SK-N-SH (cell line): ENCODE measurements at regions not wholly inside any gene's neighbourhood (a gene's known extent, or its start where the extent isn't known, plus 50 kb on each side); places are given as distances from the start of the nearest gene placed in this dataset.

ENCODE experiments used
- CTCF ChIA-PET: fragments of 300-600, 350-600 bp; formaldehyde crosslinking; extraction: SDS; loops from one replicate; lab custom pipeline; 2021; lab: Yijun Ruan, JAX
- POLR2A ChIA-PET: fragments of 350-600 bp; sonication (Branson Sonifier 250); formaldehyde crosslinking; extraction: SDS; loops from one replicate; lab custom pipeline; 2020; ENCODE audit warnings: antibody characterized with exemption, inconsistent platforms; lab: Yijun Ruan, JAX
- DNase-seq: peaks from one replicate; pipeline ENCODE4 v3.0.0; 2012
- H2AFZ ChIP-seq: fragments of 200-600 bp; sonication (generic); 2 replicates; pipeline ENCODE4 v1.8.1; 2016; ENCODE audit warnings: antibody characterized with exemption, mild to moderate bottlenecking, low read depth
- H3F3A ChIP-seq: fragments of 200-600 bp; sonication (generic); replicated peaks from 2 replicates; pipeline ENCODE3; 2016; ENCODE audit warnings: antibody characterized with exemption, mild to moderate bottlenecking; ENCODE audit not compliant: insufficient read depth
- H3K27ac ChIP-seq, 2 experiments: fragments of 200-500 bp in 1 of 2; fragments of 200-600 bp in 1 of 2; sonication (Bioruptor generic) in 1 of 2; sonication (generic), shearing (Covaris generic) in 1 of 2; 2 replicates each; pipeline versions ENCODE4 v1.5.1 to v1.6.1; 2014 to 2016; ENCODE audit warnings: low read depth in 2 of 2, inconsistent platforms in 1 of 2, low read length in 1 of 2, mild to moderate bottlenecking in 1 of 2, mixed read lengths in 1 of 2
- H3K27me3 ChIP-seq: fragments of 200-600 bp; sonication (generic), shearing (Covaris generic); 2 replicates; pipeline ENCODE4 v1.6.1; 2016; ENCODE audit warnings: mixed run types; ENCODE audit not compliant: insufficient read depth
- H3K36me3 ChIP-seq, 2 experiments: fragments of 200-500 bp in 1 of 2; fragments of 200-600 bp in 1 of 2; sonication (Bioruptor generic) in 1 of 2; sonication (generic) in 1 of 2; replicated peaks in 1 of 2; 2 replicates each; pipeline versions ENCODE3 to v1.5.1; 2014 to 2016; ENCODE audit warnings: low read length in 1 of 2, mild to moderate bottlenecking in 1 of 2; ENCODE audit not compliant: insufficient read depth in 2 of 2, control insufficient read depth in 1 of 2
- H3K4me1 ChIP-seq, 2 experiments: fragments of 200-500 bp in 1 of 2; fragments of 200-600 bp in 1 of 2; sonication (Bioruptor generic) in 1 of 2; sonication (generic), shearing (Covaris generic) in 1 of 2; 2 replicates each; pipeline versions ENCODE4 v1.5.1 to v1.6.1; 2014 to 2016; ENCODE audit warnings: low read depth in 1 of 2, low read length in 1 of 2, mixed run types in 1 of 2; ENCODE audit not compliant: insufficient read depth in 2 of 2, control insufficient read depth in 1 of 2
- H3K4me2 ChIP-seq: fragments of 200-600 bp; sonication (generic), shearing (Covaris generic); 2 replicates; pipeline ENCODE4 v1.6.1; 2017; ENCODE audit warnings: mixed run types
- H3K4me3 ChIP-seq, 2 experiments: fragments of 200-500 bp in 1 of 2; fragments of 200-600 bp in 1 of 2; sonication (Bioruptor generic) in 1 of 2; sonication (generic), shearing (Covaris generic) in 1 of 2; 2 replicates each; pipeline versions ENCODE4 v1.5.1 to v1.8.1; 2014 to 2016; ENCODE audit warnings: low read depth in 2 of 2, inconsistent platforms in 1 of 2, low read length in 1 of 2, mild to moderate bottlenecking in 1 of 2, mixed read lengths in 1 of 2, moderate library complexity in 1 of 2
- H3K79me2 ChIP-seq: fragments of 200-600 bp; sonication (generic); 2 replicates; pipeline ENCODE4 v1.8.1; 2017; ENCODE audit warnings: mild to moderate bottlenecking; ENCODE audit not compliant: insufficient read depth
- H3K9ac ChIP-seq: fragments of 200-600 bp; sonication (generic); 2 replicates; pipeline ENCODE4 v1.6.1; 2017; ENCODE audit warnings: mixed run types
- H3K9me2 ChIP-seq: fragments of 200-600 bp; sonication (generic); 2 replicates; pipeline ENCODE4 v1.6.1; 2017; ENCODE audit warnings: mixed run types
- H3K9me3 ChIP-seq: fragments of 200-600 bp; sonication (generic); 2 replicates; pipeline ENCODE4 v1.6.1; 2017; ENCODE audit warnings: mixed run types, mild to moderate bottlenecking, moderate library complexity
- H4K20me1 ChIP-seq: fragments of 200-600 bp; sonication (generic); 2 replicates; pipeline ENCODE4 v1.6.1; 2017; ENCODE audit warnings: mild to moderate bottlenecking, mixed run types; ENCODE audit not compliant: insufficient read depth
- ELF1 ChIP-seq: IDR thresholded peaks from 2 replicates; pipeline ENCODE4 v1.4.0; 2012
- EZH2phosphoT487 ChIP-seq: fragments of 200-600 bp; sonication (generic); IDR thresholded peaks from 2 replicates; pipeline ENCODE4 v1.6.1; 2017; ENCODE audit warnings: low read depth, mixed run types, mild to moderate bottlenecking, antibody characterized with exemption, moderate library complexity, borderline replicate concordance
- FOSL2 ChIP-seq: IDR thresholded peaks from 2 replicates; pipeline ENCODE4 v1.4.0; 2012; ENCODE audit warnings: low read depth, mild to moderate bottlenecking, moderate library complexity, borderline replicate concordance
- GABPA ChIP-seq: IDR thresholded peaks from 2 replicates; pipeline ENCODE4 v1.4.0; 2012; ENCODE audit warnings: low read depth, mild to moderate bottlenecking
- MEF2A ChIP-seq: IDR thresholded peaks from 2 replicates; pipeline ENCODE4 v1.4.0; 2012; ENCODE audit warnings: low read depth, borderline replicate concordance
- MXI1 ChIP-seq: IDR thresholded peaks from 2 replicates; pipeline ENCODE4 v1.6.1; 2012; ENCODE audit warnings: mild to moderate bottlenecking, low read depth, low read length, improper control_type of control experiment
- NFIC ChIP-seq: IDR thresholded peaks from 2 replicates; pipeline ENCODE4 v1.4.0; 2012; ENCODE audit warnings: borderline replicate concordance
- NRF1 ChIP-seq: IDR thresholded peaks from 2 replicates; pipeline ENCODE4 v1.6.1; 2012; ENCODE audit warnings: low read depth, mild to moderate bottlenecking, low read length
- PBX3 ChIP-seq: IDR thresholded peaks from 2 replicates; pipeline ENCODE4; 2012
- RCOR1 ChIP-seq: fragments of 150-350 bp; IDR thresholded peaks from 2 replicates; pipeline ENCODE4 v1.6.1; 2017; ENCODE audit warnings: antibody characterized with exemption, low read length
- RFX5 ChIP-seq: IDR thresholded peaks from 2 replicates; pipeline ENCODE4 v1.6.1; 2012; ENCODE audit warnings: mild to moderate bottlenecking, improper control_type of control experiment, low read length
- RXRA ChIP-seq: IDR thresholded peaks from 2 replicates; pipeline ENCODE4 v1.4.0; 2012; ENCODE audit warnings: low read depth, mild to moderate bottlenecking, borderline replicate concordance
- SIN3A ChIP-seq: IDR thresholded peaks from 2 replicates; pipeline ENCODE4 v1.6.1; 2012; ENCODE audit warnings: low read depth, mild to moderate bottlenecking, low read length, moderate library complexity, borderline replicate concordance
- SMC3 ChIP-seq: IDR thresholded peaks from 2 replicates; pipeline ENCODE4 v1.6.1; 2012; ENCODE audit warnings: low read depth, low read length, improper control_type of control experiment
- TEAD4 ChIP-seq: IDR thresholded peaks from 2 replicates; pipeline ENCODE4 v1.4.0; 2012; ENCODE audit warnings: mild to moderate bottlenecking, borderline replicate concordance; ENCODE audit not compliant: insufficient read depth
- USF2 ChIP-seq: fragments of 150-350 bp; IDR thresholded peaks from 2 replicates; pipeline ENCODE4 v1.6.1; 2017; ENCODE audit warnings: antibody characterized with exemption, low read length, low read depth, borderline replicate concordance
- WGBS: methylation state at CpG from one replicate; pipeline ENCODE4 v1.1.6; 2017; ENCODE audit warnings: low lambda C conversion rate; 5-methylcytosine and 5-hydroxymethylcytosine counted together

- Histone ChIP-seq H3K9ac (no peak overlapping the region), H3K79me2 (no peaks in the 10 kb centered on the region), H3K4me3 (no peak overlapping the region), H3F3A (no peaks in the 10 kb centered on the region), H4K20me1 (no peaks in the 10 kb centered on the region), H3K36me3 (no peaks in the 10 kb centered on the region), H3K27me3 (no peaks in the 10 kb centered on the region; the same call in 1 of the 2 replicates), H3K4me2 (no peak overlapping the region), H3K4me1 (no peaks in the 10 kb centered on the region), H3K27ac (no peak overlapping the region), H3K9me2 (no peaks in the 10 kb centered on the region), H3K9me3 (no peaks in the 10 kb centered on the region), H2AFZ (no peak overlapping the region)
- CTCF ChIA-PET, result no interaction called here
- TF ChIP-seq RCOR1 (no peak), MEF2A (no peak), EZH2phosphoT487 (no peak), GABPA (no peak), ELF1 (no peak), RFX5 (no peak), NFIC (no peak), MXI1 (no peak), USF2 (no peak), PBX3 (no peak), RXRA (no peak), NRF1 (no peak)
- TF ChIP-seq, all 33 proteins: peak for 0
- no peak for DNase-seq
- POLR2A ChIA-PET, result no interaction called here
These were observed 201.2 kb downstream of the FLRT2 start for GRCh38 chr14:85731186-85731585.

- Histone ChIP-seq H3K4me2 (no peak overlapping the region), H3K9ac (no peak overlapping the region), H3F3A (no peaks in the 10 kb centered on the region), H3K27ac (no peak overlapping the region), H3K4me3 (no peak overlapping the region), H3K4me1 (no peaks in the 10 kb centered on the region), H3K27me3 (peaks cover 5% of the 10 kb centered on the region; the same call in 1 of the 2 replicates), H3K9me2 (no peaks in the 10 kb centered on the region), H3K79me2 (no peaks in the 10 kb centered on the region), H3K36me3 (no peaks in the 10 kb centered on the region), H3K9me3 (no peaks in the 10 kb centered on the region), H2AFZ (no peak overlapping the region), H4K20me1 (no peaks in the 10 kb centered on the region)
- ChIA-PET POLR2A (no interaction called here), CTCF (no interaction called here)
- DNase-seq, result no peak
- TF ChIP-seq FOSL2, result no peak
- no peak for TF ChIP-seq GABPA
- no peak for TF ChIP-seq TEAD4
- TF ChIP-seq SMC3, result no peak
- no peak for TF ChIP-seq NFIC
- no peak for TF ChIP-seq SIN3A
- TF ChIP-seq RFX5, result no peak
- no peak for TF ChIP-seq EZH2phosphoT487
- WGBS, result 20% methylated on average over 3 of the region's 3 CpGs
These were observed 198.6 kb downstream of the FLRT2 start for GRCh38 chr14:85728476-85729065.
